Thyroid gland (tissue), 4 donors: ENCODE measurements at regions not wholly inside any gene's neighbourhood (a gene's known extent, or its start where the extent isn't known, plus 50 kb on each side); places are given as distances from the start of the nearest gene placed in this dataset.

Source experiments
- CTCF ChIP-seq, 6 experiments: fragments of 200-600 bp in 3 of 6; fragments of 450-650 bp in 3 of 6; sonication (generic) in 3 of 6; IDR thresholded peaks; one replicate each; pipeline ENCODE4 v1.5.1; 2016 to 2019; ENCODE audit warnings: antibody characterized with exemption in 6 of 6, mild to moderate bottlenecking in 2 of 6, inconsistent platforms in 1 of 6, moderate library complexity in 1 of 6
- POLR2A ChIP-seq, 2 donors: fragments of 450-650 bp; IDR thresholded peaks; one replicate each; pipeline ENCODE4 v1.6.1; 2017; ENCODE audit warnings: antibody characterized with exemption in 2 of 2, mild to moderate bottlenecking in 2 of 2, moderate library complexity in 1 of 2

DNA sequence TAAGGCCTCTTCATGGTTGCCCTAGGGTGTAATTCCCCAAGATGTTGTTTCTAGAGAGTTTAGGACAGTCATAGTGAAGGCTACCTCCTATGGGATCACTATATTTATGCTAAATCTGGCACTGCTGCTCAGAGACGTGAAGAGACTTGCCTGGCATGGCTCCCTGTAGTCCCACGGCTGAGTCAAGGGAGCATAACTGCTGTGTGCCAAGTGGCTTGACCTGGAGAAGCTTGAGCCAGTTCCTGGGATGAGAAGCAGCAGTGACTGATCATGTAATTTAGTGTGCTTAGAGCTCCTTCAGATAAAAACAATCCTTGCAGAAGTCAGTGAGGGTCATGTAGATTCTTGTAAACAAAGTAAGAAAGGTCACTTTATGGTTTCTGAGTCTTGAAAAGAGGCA, 68.9 kb upstream of the TSPAN2 start:
- TF ChIP-seq CTCF (IDR thresholded peaks at IDR 0.05), result no peak
- TF ChIP-seq POLR2A (IDR thresholded peaks at IDR 0.05), result no peak
